Stomach (tissue), 8 donors: ENCODE measurements at regions not wholly inside any gene's neighbourhood (a gene's known extent, or its start where the extent isn't known, plus 50 kb on each side); places are given as distances from the start of the nearest gene placed in this dataset.

Source experiments
- DNase-seq, 2 donors: peaks; one replicate each; pipeline versions ENCODE4 v3.0.0 to v3.0.0-alpha.2; 2013 to 2019
- H3K27ac ChIP-seq, 5 donors: fragments of 200-600 bp in 4 of 5; sonication (generic) in 4 of 5; one replicate each; pipeline ENCODE4 v1.5.1; 2013 to 2019; ENCODE audit warnings: mild to moderate bottlenecking in 1 of 5, moderate library complexity in 1 of 5
- H3K27me3 ChIP-seq, 3 donors: fragments of 200-600 bp; sonication (generic); one replicate each; pipeline ENCODE4 v1.5.1; 2017 to 2019; ENCODE audit warnings: mixed run types in 1 of 3
- H3K36me3 ChIP-seq, 4 donors: fragments of 200-600 bp; sonication (generic); 1 replicate in 3 of 4; 2 replicates in 1 of 4; pipeline ENCODE4 v1.5.1; 2016 to 2019
- H3K4me1 ChIP-seq, 4 donors: fragments of 200-600 bp; sonication (generic); one replicate each; pipeline ENCODE4 v1.5.1; 2016 to 2019
- H3K4me3 ChIP-seq, 4 donors: fragments of 200-600 bp; sonication (generic) in 3 of 4; one replicate each; pipeline ENCODE4 v1.5.1; 2016 to 2019; ENCODE audit warnings: mild to moderate bottlenecking in 1 of 4
- H3K9me3 ChIP-seq, 4 donors: fragments of 200-600 bp; sonication (generic); one replicate each; pipeline ENCODE4 v1.5.1; 2016 to 2019
- CTCF ChIP-seq, 7 experiments: fragments of 450-650 bp in 4 of 7; fragments of 200-600 bp in 3 of 7; sonication (generic) in 3 of 7; IDR thresholded peaks; one replicate each; pipeline ENCODE4 v1.5.1; 2016 to 2019; ENCODE audit warnings: antibody characterized with exemption in 7 of 7, control low read depth in 2 of 7, mild to moderate bottlenecking in 1 of 7
- EP300 ChIP-seq: sonication (generic); formaldehyde crosslinking; IDR thresholded peaks from one replicate; pipeline ENCODE4 v1.6.1; 2017; ENCODE audit warnings: antibody characterized with exemption
- POLR2A ChIP-seq, 4 donors: fragments of 450-650 bp; IDR thresholded peaks; one replicate each; pipeline ENCODE4 v1.6.1; 2016; ENCODE audit warnings: antibody characterized with exemption in 4 of 4, control low read depth in 2 of 4, mild to moderate bottlenecking in 1 of 4, moderate library complexity in 1 of 4
- POLR2AphosphoS5 ChIP-seq, 3 donors: sonication (generic); formaldehyde crosslinking; IDR thresholded peaks; one replicate each; pipeline ENCODE4 v1.6.1; 2016; ENCODE audit warnings: antibody characterized with exemption in 3 of 3
- WGBS, 5 donors: extraction: QIAGEN DNeasy Blood & Tissue Kit in 3 of 5; methylation state at CpG; one replicate each; pipeline versions ENCODE4 v1.1.5 to v1.1.7; 2013 to 2018; 5-methylcytosine and 5-hydroxymethylcytosine counted together
- intact Hi-C: fragments of 100-400 bp; cut with DNase I; formaldehyde crosslinking; loops from one replicate; pipeline ENCODE4 v1.15.1; 2023; ENCODE audit warnings: low total_unique reads
- donor health status: healthy with polysubstance abuse.
- donor health status: Bipolar disorder and iron deficiency.
- donor health status: healthy.

GRCh38 chr13:80828759-80829158 is 487.8 kb upstream of the SPRY2 start:
- Histone ChIP-seq H3K4me1 (no peaks in the 10 kb centered on the region), H3K4me3 (no peak overlapping the region), H3K27me3 (no peaks in the 10 kb centered on the region), H3K36me3 (no peaks in the 10 kb centered on the region), H3K9me3 (peaks cover 0 to 35% (median 15%) of the 10 kb centered on the region in 4 donors), H3K27ac (no peak overlapping the region)
- no peak for DNase-seq
- intact Hi-C loops: no loop called here
- 87 to 99% (median 93%) methylated on average over 2 of the region's 2 CpGs for WGBS, 5 donors
- TF ChIP-seq EP300: no peak
- no peak for TF ChIP-seq POLR2AphosphoS5 (IDR thresholded peaks at IDR 0.05)
- TF ChIP-seq POLR2A (IDR thresholded peaks at IDR 0.05): no peak
- TF ChIP-seq CTCF (IDR thresholded peaks at IDR 0.05): no peak

- no peak overlapping the region for H3K4me3 ChIP-seq
- no peaks in the 10 kb centered on the region for H3K4me1 ChIP-seq
- no peak overlapping the region for H3K27ac ChIP-seq
- DNase-seq: no peak
- WGBS, 5 donors: 75 to 92% (median 90%) methylated on average over 1 of the region's 1 CpG
- intact Hi-C loops: no loop called here
- H3K9me3 ChIP-seq: peaks cover 0 to 33% (median 7%) of the 10 kb centered on the region in 4 donors
- H3K27me3 ChIP-seq: no peaks in the 10 kb centered on the region
- no peaks in the 10 kb centered on the region for H3K36me3 ChIP-seq
- no peak for TF ChIP-seq EP300
- TF ChIP-seq POLR2A (IDR thresholded peaks at IDR 0.05): no peak
- TF ChIP-seq POLR2AphosphoS5 (IDR thresholded peaks at IDR 0.05): no peak
- no peak for TF ChIP-seq CTCF (IDR thresholded peaks at IDR 0.05)
Measured at GRCh38 chr13:80825276-80825675, 484.4 kb upstream of the SPRY2 start.

- TF ChIP-seq POLR2AphosphoS5 (IDR thresholded peaks at IDR 0.05) (peak in 1 of 3 donors; percentile 29), POLR2A (IDR thresholded peaks at IDR 0.05) (no peak), EP300 (no peak), CTCF (IDR thresholded peaks at IDR 0.05) (no peak)
- Histone ChIP-seq H3K27me3 (no peaks in the 10 kb centered on the region), H3K9me3 (peaks cover 0 to 25% (median 3%) of the 10 kb centered on the region in 4 donors), H3K4me1 (no peaks in the 10 kb centered on the region), H3K27ac (no peak overlapping the region), H3K4me3 (no peak overlapping the region), H3K36me3 (no peaks in the 10 kb centered on the region)
- WGBS, 5 donors: 23 to 55% (median 46%) methylated on average over 1 of the region's 1 CpG
- intact Hi-C loops: no loop called here
- DNase-seq: peak in 1 of 2 donors; percentile 5
Measured at GRCh38 chr13:80824229-80824628, 483.3 kb upstream of the SPRY2 start.

GRCh38 chr13:80823472-80823871 is 482.5 kb upstream of the SPRY2 start:
- H3K4me3 ChIP-seq: no peak overlapping the region
- no peaks in the 10 kb centered on the region for H3K4me1 ChIP-seq
- WGBS, 5 donors: 28 to 73% (median 68%) methylated on average over 1 of the region's 1 CpG
- TF ChIP-seq POLR2AphosphoS5 (IDR thresholded peaks at IDR 0.05) (no peak), EP300 (no peak), POLR2A (IDR thresholded peaks at IDR 0.05) (no peak), CTCF (IDR thresholded peaks at IDR 0.05) (no peak)
- no peaks in the 10 kb centered on the region for H3K27me3 ChIP-seq
- no peaks in the 10 kb centered on the region for H3K36me3 ChIP-seq
- DNase-seq: no peak
- no peak overlapping the region for H3K27ac ChIP-seq
- intact Hi-C loops: no loop called here
- peaks cover 0 to 17% (median 0%) of the 10 kb centered on the region in 4 donors for H3K9me3 ChIP-seq
